Epithelial cell of esophagus (primary cell): ENCODE measurements at regions not wholly inside any gene's neighbourhood (a gene's known extent, or its start where the extent isn't known, plus 50 kb on each side); places are given as distances from the start of the nearest gene placed in this dataset.

Experiments used
- DNase-seq: peaks from one replicate; pipeline ENCODE4 v3.0.0; 2010; ENCODE audit warnings: low read depth
- H3K4me3 ChIP-seq: 2 replicates; pipeline ENCODE4 v1.5.1; 2011; ENCODE audit warnings: mild to moderate bottlenecking, low read length, control low read depth
- CTCF ChIP-seq: IDR thresholded peaks from 2 replicates; pipeline ENCODE4 v1.5.1; 2011; ENCODE audit warnings: low read depth, mild to moderate bottlenecking, low read length, control low read depth, inconsistent platforms; ENCODE audit not compliant: insufficient read depth; ENCODE audit errors: missing control alignments

GRCh38 chr1:71307451-71307850 lies 226.6 kb upstream of the ZRANB2 start:
- TF ChIP-seq CTCF = no peak
- DNase-seq = peak; percentile 73
- H3K4me3 ChIP-seq = no peak overlapping the region

DNA sequence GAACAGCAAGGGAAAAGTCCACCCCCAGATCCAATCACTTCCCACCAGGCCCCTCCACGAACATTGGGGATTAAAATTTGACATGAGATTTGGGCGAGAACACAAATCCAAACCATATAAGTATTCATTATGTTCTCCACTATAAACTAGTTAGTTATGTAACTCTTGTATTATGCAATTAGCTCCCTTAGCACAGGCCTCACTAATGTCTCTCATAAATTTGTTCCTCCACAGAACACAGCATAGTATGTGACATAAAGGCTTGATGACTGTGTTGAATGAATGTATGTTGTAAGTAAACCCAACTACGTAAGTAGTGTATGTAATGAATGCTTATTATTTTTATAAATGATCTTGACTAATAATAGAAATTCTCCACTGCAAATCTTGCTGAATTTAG lies 223.3 kb upstream of the ZRANB2 start:
- peak; percentile 23 for DNase-seq
- TF ChIP-seq CTCF = no peak
- no peak overlapping the region for H3K4me3 ChIP-seq

GRCh38 chr1:71303617-71304041 lies 222.8 kb upstream of the ZRANB2 start:
- peak; percentile 75 for DNase-seq
- no peak for TF ChIP-seq CTCF
- no peak overlapping the region for H3K4me3 ChIP-seq

GRCh38 chr1:71298633-71299032 lies 217.8 kb upstream of the ZRANB2 start:
- no peak overlapping the region for H3K4me3 ChIP-seq
- TF ChIP-seq CTCF = no peak

DNA sequence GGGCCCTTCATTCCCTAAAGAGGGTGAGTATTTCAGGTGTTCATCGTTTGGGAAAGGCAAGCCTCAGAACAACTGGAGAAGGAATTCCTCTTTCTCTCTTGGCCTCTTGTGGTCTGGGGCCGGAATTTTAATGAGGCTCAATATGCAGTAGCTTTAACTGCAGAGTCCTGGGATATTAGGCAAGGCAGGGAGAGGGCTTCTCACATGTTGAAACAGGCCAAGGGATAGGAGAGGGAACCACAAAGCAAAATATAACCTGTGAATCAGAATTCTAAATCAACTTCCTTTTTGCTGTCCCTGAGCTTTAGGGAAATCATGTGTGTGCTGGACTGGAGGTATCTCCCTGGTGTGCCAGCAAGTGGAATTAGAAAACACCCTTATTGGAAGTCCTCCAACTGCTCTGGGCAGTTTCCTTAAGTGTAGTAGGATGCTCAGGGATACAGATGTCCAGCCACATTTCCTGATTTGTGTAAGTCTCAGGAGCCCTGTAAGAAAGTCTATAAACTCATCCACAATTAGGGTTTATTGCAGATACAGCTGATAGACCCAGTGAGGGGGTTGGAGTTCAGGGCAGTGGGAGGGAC lies 215.8 kb upstream of the ZRANB2 start:
- no peak overlapping the region for H3K4me3 ChIP-seq
- peak; percentile 74 for DNase-seq
- TF ChIP-seq CTCF = no peak

More at GRCh38 chr1:71298633-71299032, 217.8 kb upstream of the ZRANB2 start:
- peak; percentile 69 for DNase-seq

- TF ChIP-seq CTCF = no peak
- no peak overlapping the region for H3K4me3 ChIP-seq
- DNase-seq = no peak
Measured at GRCh38 chr1:71295350-71295749, 214.5 kb upstream of the ZRANB2 start.

GRCh38 chr1:71294178-71294577 lies 213.3 kb upstream of the ZRANB2 start:
- no peak overlapping the region for H3K4me3 ChIP-seq
- TF ChIP-seq CTCF = no peak
- DNase-seq = peak; percentile 28
